ENCODE measurements at regions not wholly inside any gene's neighbourhood (a gene's known extent, or its start where the extent isn't known, plus 50 kb on each side); places are given as distances from the start of the nearest gene placed in this dataset.

DNA sequence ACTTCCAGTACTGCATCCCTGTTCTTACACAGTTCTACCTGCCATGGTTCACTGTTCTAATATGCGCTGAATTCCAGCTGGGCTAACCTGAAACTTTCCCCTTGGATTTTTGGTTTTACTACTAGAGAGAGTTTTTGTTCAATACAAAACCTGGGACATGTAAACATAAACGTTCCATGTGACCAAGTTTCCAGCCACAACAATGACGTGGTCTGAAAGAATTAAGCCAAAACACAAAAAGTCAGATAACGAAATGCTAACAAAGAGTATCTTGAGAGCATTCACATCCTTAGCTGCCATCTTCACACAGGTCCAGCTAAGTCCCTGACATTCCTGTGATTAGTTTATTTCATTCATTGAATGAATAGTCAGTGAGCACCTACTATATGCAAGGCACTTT is 467.0 kb upstream of the PKDCC start:
- TF ChIP-seq ZFX (IDR thresholded peaks at IDR 0.05) (no peak), CTCF (conservative IDR thresholded peaks at IDR 0.05) (no peak)
- no peak overlapping the region for H3K27ac ChIP-seq

GRCh38 chr2:41595240-41595639 is 452.6 kb upstream of the PKDCC start:
- TF ChIP-seq ZFX (IDR thresholded peaks at IDR 0.05) = no peak
- TF ChIP-seq CTCF (conservative IDR thresholded peaks at IDR 0.05) = no peak
- H3K27ac ChIP-seq = no peak overlapping the region

- H3K27ac ChIP-seq = no peak overlapping the region
- TF ChIP-seq CTCF (conservative IDR thresholded peaks at IDR 0.05) (no peak), ZFX (IDR thresholded peaks at IDR 0.05) (no peak)
Observed at GRCh38 chr2:41597680-41598079, 450.1 kb upstream of the PKDCC start.

DNA sequence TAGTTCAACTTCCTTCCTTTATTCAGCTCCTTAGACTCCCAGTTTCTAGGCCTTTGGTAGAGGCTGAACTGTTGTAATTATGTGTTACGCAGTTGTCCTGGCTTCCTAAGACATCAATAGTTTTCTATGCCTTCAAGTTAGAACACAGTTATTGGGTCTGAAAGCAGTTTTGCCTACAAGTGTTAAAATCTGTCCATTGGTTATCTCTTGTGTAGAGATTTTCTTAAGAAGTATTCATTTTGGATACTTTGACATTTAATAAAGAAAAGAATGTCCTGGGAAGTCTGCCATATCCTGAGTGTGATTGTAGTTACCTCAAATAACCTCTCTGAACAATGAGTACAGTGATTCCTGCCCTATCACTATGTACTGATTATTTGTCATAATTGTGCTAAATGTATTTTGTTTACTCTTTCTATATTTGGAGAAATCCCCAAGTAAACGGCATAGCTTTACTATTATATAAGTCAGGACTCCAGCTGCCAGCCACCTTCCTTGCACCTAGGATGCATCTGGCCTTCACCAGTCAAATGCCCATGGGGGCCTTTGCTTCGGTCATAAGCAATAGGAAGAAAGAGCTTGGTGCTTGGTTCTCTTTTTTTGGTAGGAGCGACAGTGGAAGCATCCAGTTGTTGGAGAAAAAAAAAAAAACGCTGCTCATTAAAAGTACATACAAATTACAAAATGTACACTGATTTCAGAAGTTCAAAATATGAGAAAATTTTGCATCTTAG is 449.5 kb upstream of the PKDCC start:
- TF ChIP-seq ZFX (IDR thresholded peaks at IDR 0.05) (no peak), CTCF (conservative IDR thresholded peaks at IDR 0.05) (no peak)
- H3K27ac ChIP-seq = no peak overlapping the region

DNA sequence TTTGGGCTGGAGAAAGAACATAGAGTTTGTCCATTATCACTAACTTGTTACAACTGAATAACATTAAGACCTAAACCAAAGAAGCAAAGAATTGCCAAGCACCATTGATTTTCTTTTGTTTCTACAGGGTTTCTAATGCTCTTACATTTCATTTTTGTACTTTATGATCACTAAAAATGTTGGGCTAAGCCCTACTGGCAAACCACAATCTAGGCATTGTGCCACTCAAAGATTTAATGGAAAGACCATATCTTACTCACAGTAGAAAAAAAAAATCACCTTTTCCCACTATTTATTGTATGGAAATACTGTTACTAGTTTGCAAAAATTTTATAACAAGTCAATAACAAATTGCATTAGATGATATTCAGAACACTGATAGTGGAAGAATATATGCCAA is 447.4 kb upstream of the PKDCC start:
- TF ChIP-seq CTCF (conservative IDR thresholded peaks at IDR 0.05) = no peak
- no peak for TF ChIP-seq ZFX (IDR thresholded peaks at IDR 0.05)
- H3K27ac ChIP-seq = no peak overlapping the region

GRCh38 chr2:41602341-41602740 is 445.5 kb upstream of the PKDCC start:
- TF ChIP-seq CTCF (conservative IDR thresholded peaks at IDR 0.05) = no peak
- no peak for TF ChIP-seq ZFX (IDR thresholded peaks at IDR 0.05)
- H3K27ac ChIP-seq = no peak overlapping the region

- TF ChIP-seq ZFX (IDR thresholded peaks at IDR 0.05) (no peak), CTCF (conservative IDR thresholded peaks at IDR 0.05) (no peak)
Observed at GRCh38 chr2:41605311-41605710, 442.5 kb upstream of the PKDCC start.

More at GRCh38 chr2:41605311-41605710, 442.5 kb upstream of the PKDCC start:
- H3K27ac ChIP-seq = no peak overlapping the region
